ENCODE measurements at regions not wholly inside any gene's neighbourhood (a gene's known extent, or its start where the extent isn't known, plus 50 kb on each side); places are given as distances from the start of the nearest gene placed in this dataset.

GRCh38 chr2:74048147-74048546, 63.4 kb downstream of the TET3 start:
- no peak overlapping the region for H3K4me3 ChIP-seq (ENCODE audit: low read depth, low read length)
- no peak for TF ChIP-seq CTCF (IDR thresholded peaks at IDR 0.05; ENCODE audit: low read depth, low read length, missing control alignments)
- no peak for DNase-seq (ENCODE audit: low read depth)
- in situ Hi-C loops (cut with HindIII; ENCODE audit: low sequenced_read_pairs): no loop called here

- in situ Hi-C loops (cut with HindIII; ENCODE audit: low sequenced_read_pairs): no loop called here
- no peak overlapping the region for H3K4me3 ChIP-seq (ENCODE audit: low read depth, low read length)
- no peak for DNase-seq (ENCODE audit: low read depth)
- no peak for TF ChIP-seq CTCF (IDR thresholded peaks at IDR 0.05; ENCODE audit: low read depth, low read length, missing control alignments)
Observed at GRCh38 chr2:74048843-74049519, 64.3 kb downstream of the TET3 start.

GRCh38 chr2:74050151-74050550, 65.4 kb downstream of the TET3 start:
- in situ Hi-C loops (cut with HindIII; ENCODE audit: low sequenced_read_pairs): no loop called here
- DNase-seq (ENCODE audit: low read depth): no peak
- H3K4me3 ChIP-seq (ENCODE audit: low read depth, low read length): no peak overlapping the region
- no peak for TF ChIP-seq CTCF (IDR thresholded peaks at IDR 0.05; ENCODE audit: low read depth, low read length, missing control alignments)

- TF ChIP-seq CTCF (IDR thresholded peaks at IDR 0.05; ENCODE audit: low read depth, low read length, missing control alignments): no peak
- in situ Hi-C loops (cut with HindIII; ENCODE audit: low sequenced_read_pairs): no loop called here
- H3K4me3 ChIP-seq (ENCODE audit: low read depth, low read length): no peak overlapping the region
- DNase-seq (ENCODE audit: low read depth): no peak
Observed at GRCh38 chr2:74051504-74051903, 66.8 kb downstream of the TET3 start.

GRCh38 chr2:74052732-74053710, 68.3 kb downstream of the TET3 start:
- TF ChIP-seq CTCF (IDR thresholded peaks at IDR 0.05; ENCODE audit: low read depth, low read length, missing control alignments): no peak
- no peak for DNase-seq (ENCODE audit: low read depth)
- in situ Hi-C loops (cut with HindIII; ENCODE audit: low sequenced_read_pairs): no loop called here
- no peak overlapping the region for H3K4me3 ChIP-seq (ENCODE audit: low read depth, low read length)

GRCh38 chr2:74053959-74054715, 69.4 kb downstream of the TET3 start:
- no peak overlapping the region for H3K4me3 ChIP-seq (ENCODE audit: low read depth, low read length)
- in situ Hi-C loops (cut with HindIII; ENCODE audit: low sequenced_read_pairs): no loop called here
- TF ChIP-seq CTCF (IDR thresholded peaks at IDR 0.05; ENCODE audit: low read depth, low read length, missing control alignments): no peak
- no peak for DNase-seq (ENCODE audit: low read depth)

All from astrocyte of the cerebellum (primary cell).